DMS114 treated with DMSO at 0.1 percent for 48 hours (cell line): ENCODE measurements at regions not wholly inside any gene's neighbourhood (a gene's known extent, or its start where the extent isn't known, plus 50 kb on each side); places are given as distances from the start of the nearest gene placed in this dataset.
"Not testable (repeated sequence)": the region's sequence is repeated elsewhere in the genome, so short reads cannot be mapped to it uniquely, and the experiment has no call there.

Experiments
- DNase-seq: peaks from one replicate; lab custom pipeline; 2025; ENCODE audit not compliant: unreplicated experiment; lab: John Stamatoyannopoulos, UW

DNA sequence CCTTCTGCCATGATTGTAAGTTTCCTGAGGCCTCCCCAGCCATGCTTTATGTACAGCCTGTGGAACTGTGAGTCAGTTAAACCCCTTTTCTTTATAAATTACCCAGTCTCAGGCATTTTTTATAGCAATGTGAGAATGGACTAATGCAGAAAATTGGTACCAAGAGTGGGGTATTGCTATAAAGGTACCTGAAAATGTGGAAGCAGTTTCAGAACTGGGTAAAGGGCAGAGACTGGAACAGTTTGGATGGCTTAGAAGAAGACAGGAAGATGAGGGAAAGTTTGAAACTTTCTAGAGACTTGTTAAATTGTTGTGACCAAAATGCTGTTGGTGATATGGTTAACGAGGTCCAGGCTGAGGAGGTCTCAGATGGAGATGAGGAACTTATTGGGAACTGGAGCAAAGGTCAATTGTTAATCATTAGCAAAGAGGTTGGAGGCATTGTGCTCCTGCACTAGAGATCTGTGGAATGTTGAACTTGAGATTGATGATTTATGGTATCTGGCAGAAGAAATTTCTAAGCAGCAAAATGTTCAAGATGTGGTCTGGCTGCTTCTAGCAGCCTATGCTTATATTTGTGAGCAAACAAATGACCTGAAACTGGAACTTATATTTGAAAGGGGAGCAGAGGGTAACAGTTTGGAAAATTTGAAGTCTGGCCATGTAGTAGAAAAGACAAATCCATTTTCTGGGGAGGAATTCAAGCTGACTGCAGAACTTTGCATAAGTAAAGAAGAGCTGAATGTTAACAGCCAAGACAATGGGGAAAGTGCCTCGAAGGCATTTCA is 79.0 kb upstream of the GMDS start:
- DNase-seq: no peak

DNA sequence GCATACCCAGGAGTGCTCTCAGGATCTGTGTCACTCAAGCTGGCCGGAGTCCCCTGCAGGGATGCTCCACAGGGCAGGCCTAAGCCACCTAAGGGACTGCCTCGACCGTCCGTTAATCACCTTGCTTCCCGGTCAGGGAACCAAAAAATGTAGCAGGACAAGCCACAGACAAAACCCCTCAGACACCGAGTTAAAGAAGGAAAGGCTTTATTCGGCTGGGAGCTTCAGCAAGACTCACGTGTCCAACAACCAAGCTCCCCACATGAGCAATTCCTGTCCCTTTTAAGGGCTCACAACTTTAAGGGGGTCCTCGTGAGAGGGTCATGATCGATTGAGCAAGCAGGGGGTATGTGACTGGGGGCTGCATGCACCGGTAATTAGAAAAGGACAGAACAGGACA is 72.1 kb upstream of the GMDS start:
- DNase-seq: not testable (repeated sequence)

DNA sequence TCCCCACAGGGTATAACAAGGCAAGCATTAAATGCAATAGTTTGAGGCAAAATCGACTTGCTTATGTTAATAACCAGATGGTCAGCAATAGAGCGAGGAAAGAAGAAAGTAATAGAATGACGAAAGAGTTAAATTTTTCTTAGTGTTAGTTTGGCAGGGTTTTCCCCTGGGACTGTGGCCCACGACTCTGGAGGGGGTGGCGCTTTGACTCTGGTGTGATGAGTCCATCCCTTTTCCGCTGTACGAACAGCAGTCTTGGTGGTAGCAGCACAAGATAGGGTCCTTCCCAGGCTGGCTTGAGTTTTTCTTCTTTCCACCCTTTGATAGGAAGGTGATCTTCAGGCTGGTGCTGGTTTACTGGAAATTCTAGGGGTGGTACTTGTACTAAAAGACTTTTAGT is 69.2 kb upstream of the GMDS start:
- no peak for DNase-seq

DNA sequence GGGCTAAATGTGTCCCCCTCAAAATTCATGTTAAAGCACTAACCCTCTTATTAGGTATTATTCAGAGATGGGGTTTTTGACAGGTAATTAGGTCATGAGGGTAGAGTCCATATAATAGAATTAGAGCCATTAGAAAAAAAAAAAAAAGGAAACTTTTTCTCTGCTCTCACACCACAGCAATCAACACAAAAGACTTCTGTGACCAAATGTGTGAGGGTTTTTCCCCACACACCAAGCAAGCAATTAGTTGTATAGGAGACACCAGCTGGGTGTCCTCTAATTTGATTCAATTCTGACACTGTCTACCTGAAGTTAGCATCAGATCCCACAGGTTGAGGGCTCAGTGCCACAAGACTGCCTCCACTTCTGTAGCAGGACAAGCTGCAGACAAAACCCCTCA is 64.6 kb upstream of the GMDS start:
- DNase-seq: no peak

DNA sequence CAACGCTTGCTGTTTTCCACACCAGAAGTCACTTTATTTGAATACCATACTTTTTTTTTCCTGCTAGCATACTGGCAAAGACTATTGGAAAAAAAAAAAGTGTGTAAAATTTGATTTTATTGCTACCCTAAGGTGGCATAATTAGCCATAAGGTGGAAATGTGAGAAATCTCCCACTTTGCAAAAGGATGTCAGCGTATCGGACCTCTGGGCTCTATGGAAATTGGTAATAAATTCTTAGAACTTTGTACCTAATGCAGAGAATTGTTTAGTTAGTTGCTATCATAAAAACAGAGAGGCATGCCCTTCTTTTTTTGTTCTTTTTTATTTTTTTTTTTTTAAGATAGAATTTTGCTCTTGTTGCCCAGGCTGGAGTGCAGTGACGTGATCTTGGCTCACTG is 63.7 kb upstream of the GMDS start:
- DNase-seq: no peak

DNA sequence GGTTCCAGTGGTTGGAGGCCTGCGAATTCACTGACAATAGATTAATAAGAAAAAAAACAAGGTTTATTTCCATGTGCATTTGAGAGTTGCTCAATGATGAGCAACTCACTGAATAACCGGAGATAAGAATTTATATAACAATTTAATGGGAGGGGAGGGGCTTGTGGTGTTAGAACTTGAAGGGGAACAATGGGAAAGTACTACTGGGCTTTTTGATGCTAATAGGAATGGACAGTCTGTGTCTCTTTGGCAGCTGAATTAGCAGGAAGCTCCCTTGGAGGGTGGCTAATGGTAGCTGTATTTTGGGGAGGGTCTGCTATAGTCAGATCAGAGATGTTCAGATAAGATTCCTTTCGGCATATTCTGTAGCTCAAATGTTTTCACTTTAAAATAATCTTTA is 62.4 kb upstream of the GMDS start:
- DNase-seq: no peak

DNA sequence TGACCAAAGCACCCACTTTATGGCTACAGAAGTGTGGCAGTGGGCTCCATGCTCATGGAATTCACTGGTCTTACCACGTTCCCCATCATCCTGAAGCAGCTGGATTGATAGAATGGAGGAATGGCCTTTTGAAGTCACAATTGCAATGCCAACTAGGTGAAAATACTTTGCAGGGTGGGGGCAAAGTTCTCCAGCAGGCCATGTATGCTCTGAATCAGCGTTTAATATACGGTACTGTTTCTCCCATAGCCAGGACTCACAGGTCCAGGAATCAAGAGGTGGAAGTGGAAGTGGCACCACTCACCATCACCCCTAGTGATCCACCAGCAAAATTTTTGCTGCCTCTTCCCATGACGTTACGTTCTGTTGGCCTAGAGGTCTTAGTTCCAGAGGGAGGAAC is 60.5 kb upstream of the GMDS start:
- DNase-seq: no peak

DNA sequence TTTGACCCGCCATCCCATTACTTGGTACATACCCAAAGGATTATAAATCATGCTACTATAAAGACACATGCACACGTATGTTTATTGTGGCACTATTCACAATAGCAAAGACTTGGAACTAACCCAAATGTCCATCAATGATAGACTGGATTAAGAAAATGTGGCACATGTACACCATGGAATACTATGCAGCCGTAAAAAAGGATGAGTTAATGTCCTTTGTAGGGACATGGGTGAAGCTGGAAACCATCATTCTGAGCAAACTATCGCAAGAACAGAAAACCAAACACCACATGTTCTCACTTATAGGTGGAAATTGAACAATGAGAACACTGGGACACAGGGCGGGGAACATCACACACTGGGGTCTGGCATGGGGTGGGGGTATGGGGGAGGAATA is 57.1 kb upstream of the GMDS start:
- DNase-seq: not testable (repeated sequence)

DNA sequence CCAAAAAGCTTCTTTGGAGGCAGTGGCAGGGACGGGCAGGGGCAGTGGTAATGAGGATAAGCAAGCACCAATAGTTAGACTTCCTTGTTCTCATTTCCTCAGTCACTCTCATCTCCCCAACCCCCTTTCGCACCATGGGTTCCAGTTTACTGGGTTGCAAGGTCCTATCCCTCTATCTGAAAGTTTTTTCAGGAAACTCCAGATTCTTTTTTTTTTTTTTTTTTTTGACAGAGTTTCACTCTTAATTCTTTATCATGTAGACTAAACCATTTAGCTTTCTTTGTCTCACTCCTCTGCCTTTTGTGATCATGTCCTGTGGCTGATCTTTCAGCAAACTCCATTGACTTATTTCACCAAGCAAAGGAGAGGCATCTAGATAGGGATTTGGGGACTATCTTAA is 51.4 kb upstream of the GMDS start:
- no peak for DNase-seq
